K562 (cell line): ENCODE measurements at regions not wholly inside any gene's neighbourhood (a gene's known extent, or its start where the extent isn't known, plus 50 kb on each side); places are given as distances from the start of the nearest gene placed in this dataset.

Experiments
- ATAC-seq: fragments of 200-7000 bp; cut with Tn5 transposase; 3 replicates; pipeline ENCODE4 v1.9.1; 2020; ENCODE audit warnings: moderate library complexity
- BruUV-seq: library from RNA; stranded (reverse); fragments of 400-500 nt; replicated peaks from 2 replicates; lab custom pipeline; 2021; lab: Mats Ljungman, UMichigan
- CTCF ChIA-PET: fragments of 300-600 bp; formaldehyde crosslinking; extraction: SDS; loops from one replicate; lab custom pipeline; 2021; ENCODE audit warnings: low intra/inter-chr PET ratio; lab: Yijun Ruan, JAX
- POLR2A ChIA-PET: fragments of 300-600, 350-650 bp; sonication (Branson Sonifier 250); formaldehyde crosslinking; extraction: SDS; loops from one replicate; lab custom pipeline; 2021; ENCODE audit warnings: antibody characterized with exemption, inconsistent platforms; lab: Yijun Ruan, JAX
- DNase-seq, 4 experiments: peaks; one replicate each; pipeline versions ENCODE4 v3.0.0 to v3.0.0-alpha.2; 2011 to 2018; ENCODE audit warnings: low spot score in 3 of 4, mixed read lengths in 3 of 4; ENCODE audit errors: extremely low read depth in 1 of 4
- FAIRE-seq: peaks from 2 replicates; lab custom pipeline; 2011; peaks lifted over from hg19 to GRCh38; lab: Jason Lieb, UNC
- H2AFZ ChIP-seq: 2 replicates; pipeline ENCODE4 v1.6.0; 2011; ENCODE audit warnings: low read depth, low read length, control low read depth, inconsistent platforms
- H3K27ac ChIP-seq: fragments of 200-600 bp; 3 replicates; pipeline ENCODE4 v1.8.0; 2011; ENCODE audit warnings: low read depth, mild to moderate bottlenecking, control low read depth, inconsistent platforms, low read length, moderate library complexity, mixed read lengths; ENCODE audit errors: extremely low read depth
- H3K27me3 ChIP-seq, 2 experiments: fragments of 300-600 bp in 1 of 2; 2 replicates in 1 of 2; 3 replicates in 1 of 2; pipeline versions ENCODE4 v1.6.0 to v1.8.0; 2011; ENCODE audit warnings: inconsistent platforms in 2 of 2, low read length in 2 of 2, mild to moderate bottlenecking in 1 of 2, mixed read lengths in 1 of 2, moderate library complexity in 1 of 2; ENCODE audit not compliant: control insufficient read depth in 2 of 2, insufficient read depth in 2 of 2
- H3K36me3 ChIP-seq: fragments of 300-600 bp; 3 replicates; pipeline ENCODE4 v1.8.0; 2011; ENCODE audit warnings: mild to moderate bottlenecking, low read length, inconsistent platforms; ENCODE audit not compliant: control insufficient read depth, insufficient read depth
- H3K4me1 ChIP-seq, 2 experiments: fragments of 200-600 bp in 1 of 2; replicated peaks in 1 of 2; 2 replicates in 1 of 2; 3 replicates in 1 of 2; pipeline versions ENCODE4 v1.5.1 to v1.8.0; 2011; ENCODE audit warnings: inconsistent platforms in 2 of 2, low read length in 2 of 2, mild to moderate bottlenecking in 1 of 2, mixed read lengths in 1 of 2, moderate library complexity in 1 of 2; ENCODE audit not compliant: control insufficient read depth in 2 of 2, insufficient read depth in 2 of 2
- H3K4me2 ChIP-seq: 2 replicates; pipeline ENCODE4 v1.6.1; 2011; ENCODE audit warnings: low read length, control low read depth, inconsistent platforms, mixed read lengths; ENCODE audit not compliant: insufficient read depth
- H3K4me3 ChIP-seq: fragments of 200-600 bp; sonication (generic), shearing (Covaris generic); 2 replicates; pipeline ENCODE4 v1.5.1; 2016; ENCODE audit warnings: control low read depth, inconsistent platforms
- H3K79me2 ChIP-seq: fragments of 200-600 bp; 3 replicates; pipeline ENCODE4 v1.8.0; 2011; ENCODE audit warnings: low read length, inconsistent platforms; ENCODE audit not compliant: control insufficient read depth, insufficient read depth
- H3K9ac ChIP-seq, 2 experiments: 2 replicates each; pipeline versions ENCODE4 v1.6.0 to v1.6.1; 2011; ENCODE audit warnings: low read depth in 2 of 2, low read length in 2 of 2, control low read depth in 1 of 2, inconsistent platforms in 1 of 2, mild to moderate bottlenecking in 1 of 2, mixed read lengths in 1 of 2; ENCODE audit not compliant: insufficient read depth in 1 of 2
- H3K9me1 ChIP-seq: one replicate; pipeline ENCODE4 v1.6.0; 2011; ENCODE audit warnings: inconsistent platforms, mild to moderate bottlenecking, low read length, moderate library complexity; ENCODE audit not compliant: control insufficient read depth, insufficient read depth
- H3K9me3 ChIP-seq: replicated peaks from 2 replicates; pipeline ENCODE4 v1.5.1; 2011; ENCODE audit warnings: low read depth, low read length, inconsistent platforms; ENCODE audit not compliant: control insufficient read depth, insufficient read depth
- H4K20me1 ChIP-seq: replicated peaks from 2 replicates; pipeline ENCODE4 v1.6.1; 2011; ENCODE audit warnings: low read length, inconsistent platforms, mixed read lengths; ENCODE audit not compliant: control insufficient read depth, insufficient read depth
- ASH1L ChIP-seq: fragments of 450-650 bp; IDR thresholded peaks from 2 replicates; pipeline ENCODE4 v1.6.1; 2018; ENCODE audit warnings: borderline replicate concordance, mild to moderate bottlenecking, low read depth; ENCODE audit not compliant: partially characterized antibody
- DPF2 ChIP-seq: fragments of 450-650 bp; IDR thresholded peaks from 2 replicates; pipeline ENCODE4 v1.6.1; 2016
- RFX7 ChIP-seq: fragments of 250-450 bp; sonication (Bioruptor Pico); IDR thresholded peaks from 2 replicates; pipeline ENCODE4 v1.5.1; 2021; ENCODE audit warnings: mild to moderate bottlenecking
- STAT5B ChIP-seq: fragments of 250-450 bp; sonication (Bioruptor Pico); IDR thresholded peaks from 2 replicates; pipeline ENCODE4 v1.8.0; 2021; ENCODE audit warnings: mild to moderate bottlenecking, inconsistent platforms
- TAF9B ChIP-seq: fragments of 450-650 bp; IDR thresholded peaks from 2 replicates; pipeline ENCODE4 v1.6.1; 2018; ENCODE audit warnings: mild to moderate bottlenecking; ENCODE audit not compliant: partially characterized antibody
- WGBS: fragments of 100-300 bp; shearing (Covaris generic); methylation state at CpG from one replicate; pipeline ENCODE4 v1.1.6; 2016; ENCODE audit warnings: low coverage, mixed read lengths; ENCODE audit not compliant: insufficient coverage; ENCODE audit errors: missing lambda C conversion rate; 5-methylcytosine and 5-hydroxymethylcytosine counted together
- in situ Hi-C: fragments of 300-500 bp; cut with MboI; formaldehyde crosslinking; loops from 4 replicates; pipeline ENCODE4 v1.15.0; 2018; ENCODE audit warnings: inconsistent platforms, mixed read lengths
- intact Hi-C: fragments of 100-400 bp; cut with micrococcal nuclease; formaldehyde crosslinking; loops from 2 replicates; pipeline ENCODE4 v1.14.2; 2022
- TF ChIP-seq, protein P1 (sequence below): fragments of 450-650 bp; formaldehyde crosslinking; IDR thresholded peaks from 2 replicates; pipeline ENCODE4 v1.4.0; 2022; ENCODE audit warnings: mild to moderate bottlenecking, moderate library complexity
- TF ChIP-seq, protein P2 (sequence below): fragments of 250-450 bp; sonication (Bioruptor Pico); IDR thresholded peaks from 2 replicates; pipeline ENCODE4 v1.5.0; 2021; ENCODE audit warnings: mild to moderate bottlenecking, borderline replicate concordance

DNA sequence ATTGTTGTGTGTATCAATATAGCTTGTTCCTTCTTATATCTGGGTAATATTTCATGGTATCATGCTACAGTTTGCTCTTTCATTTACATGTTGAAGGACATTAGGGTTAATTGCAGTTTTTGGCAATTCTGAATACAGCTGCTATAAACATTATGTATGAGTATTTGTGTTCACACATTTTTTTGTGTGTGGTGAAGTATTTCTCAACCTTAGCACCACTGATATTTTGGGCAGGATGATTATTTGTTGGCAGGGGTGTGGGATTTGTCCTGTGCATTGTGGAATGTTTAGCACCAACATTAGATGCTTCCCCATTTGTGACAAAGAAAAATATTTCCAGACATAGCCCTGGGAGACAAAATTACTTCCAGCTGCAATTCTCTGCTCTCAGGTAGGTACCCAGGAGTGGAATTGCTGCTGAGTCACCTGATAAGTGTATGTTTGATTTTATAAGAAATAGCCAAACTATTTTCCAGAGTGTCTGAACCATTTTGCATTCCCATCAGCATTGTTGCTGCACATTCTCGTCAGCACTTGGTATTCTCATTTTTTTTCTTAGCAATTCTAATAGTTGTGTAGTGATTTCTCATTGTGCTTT lies 128.2 kb downstream of the SNX19 start:
- no peaks in the 10 kb centered on the region for H3K79me2 ChIP-seq
- H3K4me3 ChIP-seq = no peak overlapping the region
- no peaks in the 10 kb centered on the region for H3K4me1 ChIP-seq
- no TSS peak for BruUV-seq
- 0% methylated on average over 1 of the region's 1 CpG for WGBS
- POLR2A ChIA-PET = no interaction called here
- H3K4me2 ChIP-seq = no peak overlapping the region
- no peaks in the 10 kb centered on the region for H3K27me3 ChIP-seq
- ATAC-seq (no peak), FAIRE-seq (no peak), DNase-seq (no peak)
- H3K9ac ChIP-seq = no peak overlapping the region
- no peaks in the 10 kb centered on the region for H3K9me1 ChIP-seq
- H3K36me3 ChIP-seq = no peaks in the 10 kb centered on the region
- H4K20me1 ChIP-seq = no peaks in the 10 kb centered on the region
- TF ChIP-seq, protein P1, sequence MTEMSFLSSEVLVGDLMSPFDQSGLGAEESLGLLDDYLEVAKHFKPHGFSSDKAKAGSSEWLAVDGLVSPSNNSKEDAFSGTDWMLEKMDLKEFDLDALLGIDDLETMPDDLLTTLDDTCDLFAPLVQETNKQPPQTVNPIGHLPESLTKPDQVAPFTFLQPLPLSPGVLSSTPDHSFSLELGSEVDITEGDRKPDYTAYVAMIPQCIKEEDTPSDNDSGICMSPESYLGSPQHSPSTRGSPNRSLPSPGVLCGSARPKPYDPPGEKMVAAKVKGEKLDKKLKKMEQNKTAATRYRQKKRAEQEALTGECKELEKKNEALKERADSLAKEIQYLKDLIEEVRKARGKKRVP (CRISPR knock-in tag) = no peak
- TF ChIP-seq RFX7 (CRISPR knock-in tag) = no peak
- no peak for TF ChIP-seq TAF9B
- TF ChIP-seq ASH1L = no peak
- TF ChIP-seq, all 486 proteins: peak for 0
- intact Hi-C loops (no loop called here), in situ Hi-C loops (no loop called here)
- Histone ChIP-seq H2AFZ (no peak overlapping the region), H3K9me3 (no peaks in the 10 kb centered on the region), H3K27ac (no peak overlapping the region)
- CTCF ChIA-PET = no interaction called here

DNA sequence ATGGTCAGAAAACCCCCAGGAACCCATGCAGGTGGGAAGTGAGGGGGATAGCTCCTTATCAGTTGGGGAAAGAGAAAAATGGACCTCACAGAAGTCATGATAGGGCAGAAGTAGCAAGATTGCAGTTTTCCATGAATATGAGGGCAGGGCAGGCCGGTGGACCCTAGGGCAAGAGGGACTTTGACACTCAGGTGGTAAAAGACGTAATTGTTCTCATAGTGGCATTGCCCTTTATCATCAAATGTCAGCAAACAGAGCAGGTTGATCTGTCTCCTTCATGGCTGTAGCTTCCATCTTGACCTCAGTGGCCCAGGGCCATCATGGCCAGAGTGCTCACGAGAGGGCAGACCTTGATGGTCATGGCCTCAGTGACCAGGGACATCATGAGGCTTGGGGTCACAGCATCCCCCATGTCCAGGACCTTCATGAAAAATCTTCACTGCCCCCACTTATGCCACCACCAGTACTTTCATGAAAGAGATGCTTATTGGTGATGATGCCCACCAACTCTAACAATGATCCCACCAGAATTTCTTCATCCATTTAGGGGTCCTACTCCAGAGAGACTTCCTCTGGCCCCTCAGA lies 127.1 kb downstream of the SNX19 start:
- no peaks in the 10 kb centered on the region for H3K36me3 ChIP-seq
- no TSS peak for BruUV-seq
- H3K9ac ChIP-seq = no peak overlapping the region
- no peaks in the 10 kb centered on the region for H4K20me1 ChIP-seq
- H3K27me3 ChIP-seq = no peaks in the 10 kb centered on the region
- intact Hi-C loops = no loop called here
- no peak for TF ChIP-seq STAT5B (CRISPR knock-in tag)
- no peak for TF ChIP-seq DPF2
- TF ChIP-seq, protein P2, sequence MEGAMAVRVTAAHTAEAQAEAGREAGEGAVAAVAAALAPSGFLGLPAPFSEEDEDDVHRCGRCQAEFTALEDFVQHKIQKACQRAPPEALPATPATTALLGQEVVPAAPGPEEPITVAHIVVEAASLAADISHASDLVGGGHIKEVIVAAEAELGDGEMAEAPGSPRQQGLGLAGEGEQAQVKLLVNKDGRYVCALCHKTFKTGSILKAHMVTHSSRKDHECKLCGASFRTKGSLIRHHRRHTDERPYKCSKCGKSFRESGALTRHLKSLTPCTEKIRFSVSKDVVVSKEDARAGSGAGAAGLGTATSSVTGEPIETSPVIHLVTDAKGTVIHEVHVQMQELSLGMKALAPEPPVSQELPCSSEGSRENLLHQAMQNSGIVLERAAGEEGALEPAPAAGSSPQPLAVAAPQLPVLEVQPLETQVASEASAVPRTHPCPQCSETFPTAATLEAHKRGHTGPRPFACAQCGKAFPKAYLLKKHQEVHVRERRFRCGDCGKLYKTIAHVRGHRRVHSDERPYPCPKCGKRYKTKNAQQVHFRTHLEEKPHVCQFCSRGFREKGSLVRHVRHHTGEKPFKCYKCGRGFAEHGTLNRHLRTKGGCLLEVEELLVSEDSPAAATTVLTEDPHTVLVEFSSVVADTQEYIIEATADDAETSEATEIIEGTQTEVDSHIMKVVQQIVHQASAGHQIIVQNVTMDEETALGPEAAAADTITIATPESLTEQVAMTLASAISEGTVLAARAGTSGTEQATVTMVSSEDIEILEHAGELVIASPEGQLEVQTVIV (CRISPR knock-in tag) = no peak
- H3K27ac ChIP-seq = no peak overlapping the region
- H3K9me1 ChIP-seq = no peaks in the 10 kb centered on the region
- no peak for FAIRE-seq
- 0% methylated on average over 3 of the region's 3 CpGs for WGBS
- no peaks in the 10 kb centered on the region for H3K79me2 ChIP-seq
- no peaks in the 10 kb centered on the region for H3K9me3 ChIP-seq
- no peak for ATAC-seq
- H3K4me2 ChIP-seq = no peak overlapping the region
- in situ Hi-C loops = no loop called here
- H2AFZ ChIP-seq = no peak overlapping the region
- ChIA-PET CTCF (no interaction called here), POLR2A (no interaction called here)
- no peak overlapping the region for H3K4me3 ChIP-seq
- H3K4me1 ChIP-seq = no peaks in the 10 kb centered on the region
- no peak for DNase-seq
